ENCODE measurements at regions not wholly inside any gene's neighbourhood (a gene's known extent, or its start where the extent isn't known, plus 50 kb on each side); places are given as distances from the start of the nearest gene placed in this dataset.
A peak's percentile ranks its signal among the peaks of the same experiment; 100 is the strongest.

- no peak for TF ChIP-seq JUND (IDR thresholded peaks at IDR 0.05; ENCODE audit: low read depth)
- no peak for DNase-seq (ENCODE audit: low read depth in 1 of 2, low spot score in 1 of 2)
- in situ Hi-C loops (cut with HindIII; ENCODE audit: low pct_unique_long_range_greater_than_20kb, low sequenced_read_pairs), result no loop called here
These were observed 95.0 kb upstream of the GIMD1 start for GRCh38 chr4:106463622-106464021.

DNA sequence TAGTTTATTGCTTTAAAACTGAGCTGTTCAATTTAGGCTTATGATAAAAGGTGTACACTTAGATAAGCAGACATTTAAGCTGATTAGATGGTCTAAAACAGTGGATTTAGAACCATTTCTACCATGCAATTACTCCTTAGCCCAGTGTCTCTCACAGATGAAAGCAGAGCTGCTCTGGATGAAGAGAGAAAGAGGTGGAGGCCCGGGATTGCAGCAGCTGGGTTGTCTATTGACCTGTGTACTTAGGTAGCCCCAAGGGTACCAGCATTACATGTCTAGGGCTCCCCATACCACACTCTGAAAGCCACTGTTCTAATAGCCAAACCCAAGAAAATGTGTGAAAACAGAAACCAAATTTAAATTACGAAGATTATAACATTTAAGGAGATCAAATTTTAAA, 86.0 kb upstream of the GIMD1 start:
- no peak for DNase-seq (ENCODE audit: low read depth in 1 of 2, low spot score in 1 of 2)
- TF ChIP-seq JUND (IDR thresholded peaks at IDR 0.05; ENCODE audit: low read depth), result no peak
- in situ Hi-C loops (cut with HindIII; ENCODE audit: low pct_unique_long_range_greater_than_20kb, low sequenced_read_pairs), result no loop called here

DNA sequence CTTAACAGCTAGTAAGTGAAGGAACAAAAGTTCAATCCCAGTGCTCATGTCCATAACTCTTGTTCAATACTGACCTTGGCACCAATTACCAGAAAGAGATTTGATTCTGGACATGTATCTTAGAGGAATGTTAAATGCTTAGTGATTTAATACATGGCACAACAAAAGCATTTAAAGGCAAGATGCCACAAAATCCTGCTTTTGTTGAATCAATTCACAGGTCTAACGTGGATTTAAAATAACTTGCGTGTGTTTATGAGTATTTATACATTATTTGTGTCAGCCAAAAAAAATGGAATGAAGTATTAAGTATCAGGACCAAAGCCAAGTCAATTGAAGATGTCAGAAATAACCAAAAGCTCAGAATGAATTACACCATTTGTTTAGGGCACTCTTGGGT, 85.4 kb upstream of the GIMD1 start:
- no peak for DNase-seq (ENCODE audit: low read depth in 1 of 2, low spot score in 1 of 2)
- TF ChIP-seq JUND (IDR thresholded peaks at IDR 0.05; ENCODE audit: low read depth), result no peak
- in situ Hi-C loops (cut with HindIII; ENCODE audit: low pct_unique_long_range_greater_than_20kb, low sequenced_read_pairs), result no loop called here

DNA sequence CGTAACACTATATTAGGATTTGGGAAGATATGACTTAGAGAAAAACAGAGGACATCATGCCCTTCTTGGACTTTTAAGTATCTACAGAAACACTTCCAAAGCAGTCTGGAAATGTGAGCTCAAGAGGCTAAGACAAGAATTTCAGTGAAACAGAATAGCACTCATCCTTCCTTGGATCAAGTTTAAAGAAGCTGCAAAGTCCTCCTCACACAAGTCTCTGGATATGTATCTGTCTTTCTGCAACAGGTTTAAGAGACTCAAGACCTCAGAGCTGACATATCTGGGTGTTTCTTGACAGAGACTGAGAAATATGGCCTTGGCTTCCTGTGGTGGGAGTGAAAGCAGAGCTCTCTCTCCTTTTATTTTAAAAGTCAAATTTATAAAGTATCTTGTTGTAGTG, 82.5 kb upstream of the GIMD1 start:
- no peak for DNase-seq (ENCODE audit: low read depth in 1 of 2, low spot score in 1 of 2)
- TF ChIP-seq JUND (IDR thresholded peaks at IDR 0.05; ENCODE audit: low read depth), result no peak
- in situ Hi-C loops (cut with HindIII; ENCODE audit: low pct_unique_long_range_greater_than_20kb, low sequenced_read_pairs), result no loop called here

DNA sequence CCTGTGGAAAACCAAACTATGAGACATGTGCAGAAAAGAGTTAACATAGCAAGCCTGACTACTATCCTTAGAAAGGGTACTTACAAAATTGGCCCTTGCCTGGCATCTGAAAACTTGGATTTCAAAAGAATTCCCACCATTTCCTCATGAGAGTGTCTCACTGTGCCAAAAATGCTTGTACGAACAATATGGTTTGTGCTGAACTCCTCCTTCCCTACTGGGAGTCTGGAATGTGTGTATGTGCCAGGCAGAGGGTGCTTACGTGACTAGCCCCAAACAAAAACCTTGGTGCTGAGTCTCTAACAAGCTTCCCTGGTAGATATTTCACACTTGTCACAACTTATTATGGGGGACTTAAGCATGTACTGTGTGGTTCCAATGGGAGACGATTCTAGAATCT, 81.7 kb upstream of the GIMD1 start:
- in situ Hi-C loops (cut with HindIII; ENCODE audit: low pct_unique_long_range_greater_than_20kb, low sequenced_read_pairs), result no loop called here
- no peak for TF ChIP-seq JUND (IDR thresholded peaks at IDR 0.05; ENCODE audit: low read depth)
- no peak for DNase-seq (ENCODE audit: low read depth in 1 of 2, low spot score in 1 of 2)

DNA sequence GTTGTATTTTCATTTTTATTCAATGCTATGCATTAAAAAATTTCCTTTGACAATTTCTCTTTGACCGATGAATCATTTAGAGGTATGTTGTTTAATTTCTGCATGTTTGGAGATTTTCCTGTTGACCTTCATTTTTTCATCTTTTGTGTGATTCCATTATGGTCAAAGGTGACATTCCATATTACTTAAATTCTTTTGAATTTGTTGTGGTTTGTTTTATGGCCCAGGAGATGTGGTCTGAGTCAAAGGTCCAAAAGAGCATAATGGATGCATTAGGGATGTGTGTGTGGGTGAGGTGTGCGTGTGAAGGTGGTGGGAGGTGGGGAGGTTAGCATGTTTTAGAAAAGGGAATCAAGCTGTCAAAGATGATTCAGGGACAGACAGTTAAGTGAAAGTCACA, 76.0 kb upstream of the GIMD1 start:
- no peak for TF ChIP-seq JUND (IDR thresholded peaks at IDR 0.05; ENCODE audit: low read depth)
- in situ Hi-C loops (cut with HindIII; ENCODE audit: low pct_unique_long_range_greater_than_20kb, low sequenced_read_pairs), result no loop called here
- no peak for DNase-seq (ENCODE audit: low read depth in 1 of 2, low spot score in 1 of 2)

- in situ Hi-C loops (cut with HindIII; ENCODE audit: low pct_unique_long_range_greater_than_20kb, low sequenced_read_pairs), result no loop called here
- no peak for DNase-seq (ENCODE audit: low read depth in 1 of 2, low spot score in 1 of 2)
- no peak for TF ChIP-seq JUND (IDR thresholded peaks at IDR 0.05; ENCODE audit: low read depth)
These were observed 62.2 kb upstream of the GIMD1 start for GRCh38 chr4:106430797-106431196.

DNA sequence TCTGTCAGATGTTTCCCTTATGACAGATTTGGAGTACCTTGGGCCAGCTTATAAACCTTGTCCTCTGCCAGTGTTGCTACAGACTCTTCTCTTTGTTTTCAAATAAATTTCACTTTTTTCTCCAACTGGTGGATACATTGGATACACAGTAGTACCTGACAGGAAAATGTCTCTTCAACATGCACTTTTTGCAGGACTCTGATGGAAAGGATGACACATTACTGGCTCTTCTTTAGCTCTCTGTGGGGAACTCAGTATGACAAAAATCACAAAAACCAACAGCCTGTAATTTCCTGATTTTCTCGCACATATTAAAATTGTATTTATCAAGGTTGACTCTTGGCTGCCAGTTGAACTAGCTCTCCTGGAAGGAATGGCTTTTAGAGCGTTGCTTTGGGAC, 61.3 kb upstream of the GIMD1 start:
- TF ChIP-seq JUND (IDR thresholded peaks at IDR 0.05; ENCODE audit: low read depth), result no peak
- in situ Hi-C loops (cut with HindIII; ENCODE audit: low pct_unique_long_range_greater_than_20kb, low sequenced_read_pairs), result no loop called here
- DNase-seq (ENCODE audit: low read depth in 1 of 2, low spot score in 1 of 2), result no peak

DNA sequence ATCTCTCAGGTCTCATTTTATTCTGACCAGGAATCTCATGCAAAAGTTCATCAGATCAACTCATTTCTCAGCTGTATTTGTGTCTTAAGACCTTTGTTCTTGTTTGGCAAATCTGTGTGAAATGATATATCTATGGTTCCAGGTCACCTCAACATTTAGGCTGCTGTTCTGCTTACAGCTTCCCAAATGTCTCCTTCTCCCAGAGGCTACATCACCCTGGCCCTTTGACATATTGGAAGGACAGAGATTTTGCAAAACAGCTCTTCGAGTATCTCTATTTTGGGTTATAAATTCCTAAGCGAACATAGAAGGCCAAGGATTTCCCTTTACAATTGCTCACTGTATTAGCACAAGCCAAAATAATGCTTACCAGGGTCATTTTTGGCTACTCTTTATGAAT, 57.5 kb upstream of the GIMD1 start:
- TF ChIP-seq JUND (IDR thresholded peaks at IDR 0.05; ENCODE audit: low read depth), result no peak
- in situ Hi-C loops (cut with HindIII; ENCODE audit: low pct_unique_long_range_greater_than_20kb, low sequenced_read_pairs), result no loop called here
- DNase-seq (ENCODE audit: low read depth in 1 of 2, low spot score in 1 of 2), result no peak

DNA sequence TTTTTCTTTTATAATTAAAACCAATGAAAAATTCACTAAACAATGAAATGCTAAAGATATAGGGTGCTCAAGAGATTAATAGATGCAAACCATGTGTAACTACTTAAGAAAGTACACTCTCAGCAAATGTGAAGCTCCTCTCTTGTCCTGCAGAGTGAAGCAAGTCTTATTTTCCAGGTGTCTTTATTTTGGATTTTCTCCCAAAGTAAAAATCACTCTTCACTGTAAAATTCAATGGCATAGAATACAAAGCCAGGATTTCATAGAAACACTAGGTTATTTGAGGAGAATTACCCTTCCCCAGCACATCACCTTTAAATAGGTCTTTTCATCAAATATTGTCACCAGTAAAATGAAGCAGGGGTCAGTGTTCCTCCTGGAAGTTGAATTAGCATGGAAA, 57.0 kb upstream of the GIMD1 start:
- no peak for TF ChIP-seq JUND (IDR thresholded peaks at IDR 0.05; ENCODE audit: low read depth)
- no peak for DNase-seq (ENCODE audit: low read depth in 1 of 2, low spot score in 1 of 2)
- in situ Hi-C loops (cut with HindIII; ENCODE audit: low pct_unique_long_range_greater_than_20kb, low sequenced_read_pairs), result no loop called here

- DNase-seq (ENCODE audit: low read depth in 1 of 2, low spot score in 1 of 2), result no peak
- in situ Hi-C loops (cut with HindIII; ENCODE audit: low pct_unique_long_range_greater_than_20kb, low sequenced_read_pairs), result no loop called here
- TF ChIP-seq JUND (IDR thresholded peaks at IDR 0.05; ENCODE audit: low read depth), result no peak
These were observed 55.8 kb upstream of the GIMD1 start for GRCh38 chr4:106424426-106424825.

DNA sequence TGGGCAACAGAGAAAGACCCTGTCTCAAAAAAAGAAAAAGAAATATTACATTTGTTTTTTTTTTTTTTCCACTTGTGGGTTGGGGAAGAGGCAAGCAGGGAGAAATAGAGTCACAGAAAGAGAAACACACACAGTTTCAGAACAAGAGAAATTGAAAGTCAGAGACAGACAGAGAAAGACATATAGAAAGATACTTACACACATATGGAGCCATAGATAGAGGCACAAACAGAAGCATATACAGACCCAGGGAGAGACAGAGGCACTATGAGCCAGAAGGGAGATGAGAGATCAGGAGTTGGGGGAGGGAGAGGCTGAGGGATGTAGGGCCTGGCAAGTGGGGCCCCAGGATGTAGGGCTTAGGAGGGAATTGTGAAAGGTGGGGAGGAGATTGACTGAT, 55.2 kb upstream of the GIMD1 start:
- in situ Hi-C loops (cut with HindIII; ENCODE audit: low pct_unique_long_range_greater_than_20kb, low sequenced_read_pairs), result no loop called here
- no peak for TF ChIP-seq JUND (IDR thresholded peaks at IDR 0.05; ENCODE audit: low read depth)
- DNase-seq (ENCODE audit: low read depth in 1 of 2, low spot score in 1 of 2), result no peak

DNA sequence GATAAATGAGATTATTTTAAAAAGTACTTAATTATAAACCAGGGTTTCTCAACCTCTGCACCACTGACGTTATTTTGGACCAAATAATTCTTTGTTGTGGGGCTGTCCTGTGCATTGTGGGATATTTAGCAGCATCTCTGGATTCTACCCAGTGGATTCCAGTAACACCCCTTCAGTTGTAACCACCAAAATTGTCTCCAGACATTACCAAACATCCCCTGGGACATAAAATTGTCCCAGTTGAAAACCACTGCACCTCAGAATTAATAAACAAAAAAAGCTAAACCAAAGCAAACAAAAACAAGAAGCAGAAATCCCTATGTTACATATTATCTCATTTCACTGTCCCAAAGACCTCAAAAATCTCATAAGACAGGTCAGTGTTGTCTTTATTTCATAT, 54.2 kb upstream of the GIMD1 start:
- in situ Hi-C loops (cut with HindIII; ENCODE audit: low pct_unique_long_range_greater_than_20kb, low sequenced_read_pairs), result no loop called here
- DNase-seq (ENCODE audit: low read depth in 1 of 2, low spot score in 1 of 2), result no peak
- no peak for TF ChIP-seq JUND (IDR thresholded peaks at IDR 0.05; ENCODE audit: low read depth)

GRCh38 chr4:106421441-106422296, 53.1 kb upstream of the GIMD1 start:
- no peak for TF ChIP-seq JUND (IDR thresholded peaks at IDR 0.05; ENCODE audit: low read depth)
- peak in 1 of 2 experiments; percentile 69 for DNase-seq (ENCODE audit: low read depth in 1 of 2, low spot score in 1 of 2)
- in situ Hi-C loops (cut with HindIII; ENCODE audit: low pct_unique_long_range_greater_than_20kb, low sequenced_read_pairs), result no loop called here
